HG02610 (cell line): ENCODE measurements at regions not wholly inside any gene's neighbourhood (a gene's known extent, or its start where the extent isn't known, plus 50 kb on each side); places are given as distances from the start of the nearest gene placed in this dataset.

Experiments
- ATAC-seq: cut with Tn5 transposase; IDR thresholded peaks from one replicate; pipeline ENCODE4 v1.9.1; 2021; ENCODE audit warnings: mild to moderate bottlenecking, moderate library complexity; ENCODE audit not compliant: unreplicated experiment

DNA sequence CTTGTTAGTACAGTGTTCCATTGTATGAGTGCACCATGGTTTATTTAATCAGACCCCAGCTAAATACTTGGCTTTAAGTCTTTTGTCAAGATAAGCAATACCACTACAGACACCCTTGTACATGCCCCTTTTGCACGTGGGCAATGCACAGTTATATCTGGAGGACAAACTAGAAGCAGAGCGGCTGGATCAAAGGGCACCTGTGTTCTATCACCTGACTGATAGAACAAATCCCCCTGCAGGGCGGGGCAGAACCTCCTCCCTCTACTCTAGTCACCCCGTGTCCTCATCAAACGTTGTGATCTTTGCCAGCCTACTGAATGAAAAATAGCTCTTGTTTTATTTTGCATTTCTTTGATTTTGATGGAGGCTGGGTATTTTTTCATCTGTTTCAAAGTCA is 314.9 kb downstream of the TLE3 start:
- no peak for ATAC-seq

DNA sequence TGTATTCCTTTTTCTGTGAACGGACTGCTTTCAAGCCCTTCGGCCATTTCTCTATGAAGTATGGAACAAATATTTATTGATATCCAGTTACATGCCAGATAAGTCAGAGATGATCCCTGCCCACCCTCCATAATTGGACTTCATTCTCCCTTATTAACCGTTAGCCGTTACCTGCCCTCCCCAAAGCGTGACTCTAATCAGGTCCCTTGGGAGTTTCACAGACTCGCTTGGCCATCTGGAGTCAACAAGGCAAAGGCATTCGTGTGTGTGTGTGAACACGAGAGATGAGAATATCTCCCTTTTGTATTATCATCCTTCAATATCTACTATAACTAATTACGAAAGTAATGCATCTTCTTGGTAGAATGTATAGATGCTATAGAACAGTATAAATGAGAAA is 314.5 kb downstream of the TLE3 start:
- no peak for ATAC-seq

DNA sequence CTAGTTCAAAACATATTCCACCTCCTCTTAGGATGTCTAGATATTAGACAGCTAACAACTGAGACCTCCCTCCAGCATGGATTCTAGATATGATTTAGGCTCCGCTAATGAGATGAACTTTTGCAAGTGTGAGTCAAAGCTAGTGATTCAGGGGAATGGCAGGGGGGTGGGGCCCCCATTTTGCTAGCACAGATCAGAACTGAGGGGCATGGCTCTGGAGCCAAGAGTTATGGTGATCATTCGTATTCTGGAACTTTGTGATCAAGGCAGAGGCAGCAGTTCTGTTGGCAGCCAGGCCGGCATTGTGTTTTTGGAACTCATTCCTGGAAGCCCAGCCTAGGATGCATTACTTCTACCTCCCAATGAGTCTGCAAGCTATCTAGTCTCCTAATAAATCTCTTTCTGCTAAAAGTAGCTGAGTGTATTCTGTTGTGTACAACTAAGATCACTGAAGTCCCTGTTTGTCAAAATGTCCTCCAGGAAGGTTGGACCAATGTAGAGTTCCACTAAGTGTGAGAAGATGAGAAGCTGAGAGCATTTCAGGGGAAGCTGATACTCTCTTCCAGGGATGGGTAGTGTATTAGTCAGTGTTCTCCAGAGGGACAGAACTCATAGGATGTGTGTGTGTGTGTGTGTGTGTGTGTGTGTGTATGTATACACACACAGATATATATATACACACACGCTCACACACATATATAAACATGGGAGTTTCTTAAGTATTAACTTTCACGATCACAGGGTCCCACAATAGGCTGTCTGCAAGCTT is 312.7 kb downstream of the TLE3 start:
- ATAC-seq = no peak

DNA sequence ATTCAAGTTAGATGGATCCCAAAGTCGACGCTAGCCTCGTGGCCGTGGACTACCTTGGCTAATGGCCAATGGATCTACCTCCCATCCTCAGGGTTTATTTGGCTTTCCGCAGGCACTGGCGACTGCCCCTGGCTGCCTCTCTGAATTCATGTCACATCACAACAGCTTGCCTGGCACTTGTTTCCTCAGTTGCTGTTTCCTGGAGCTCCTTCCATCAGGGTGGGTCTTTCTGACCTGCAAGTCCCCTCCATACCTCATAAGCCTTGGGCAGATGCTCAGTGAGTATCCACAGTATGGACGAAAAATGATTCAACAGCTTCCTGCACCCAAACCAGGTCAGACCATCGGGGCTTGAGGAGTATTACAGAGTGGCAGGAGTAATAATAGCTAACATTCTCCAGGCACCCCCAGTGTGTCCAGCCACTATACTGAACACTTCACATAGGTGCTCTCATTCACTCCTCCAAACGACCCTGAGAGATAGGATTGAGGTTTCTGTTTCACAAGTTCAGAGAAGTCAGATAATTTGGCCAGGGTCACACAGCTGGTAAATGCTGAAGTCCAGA is 311.5 kb downstream of the TLE3 start:
- ATAC-seq = no peak

DNA sequence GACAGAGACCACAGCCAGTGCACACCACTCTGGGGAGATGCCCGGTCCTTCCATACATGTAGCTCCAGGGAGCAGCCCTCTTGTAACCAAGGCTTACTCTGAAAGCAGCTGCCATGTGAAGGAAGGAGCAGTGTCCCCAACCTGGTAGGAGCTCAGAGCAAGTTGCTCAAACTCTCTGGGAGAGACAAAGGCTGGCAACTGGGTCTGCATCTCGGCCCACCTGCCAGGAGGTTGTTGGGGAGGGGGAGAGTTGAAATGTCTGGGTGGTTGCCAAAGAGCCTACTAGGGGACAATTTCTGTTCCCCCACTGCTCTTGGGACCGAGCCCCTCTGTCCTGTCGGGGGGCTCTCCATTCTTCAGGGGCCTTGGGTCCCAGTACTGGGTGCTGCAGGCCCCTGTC is 309.9 kb downstream of the TLE3 start:
- ATAC-seq = no peak

DNA sequence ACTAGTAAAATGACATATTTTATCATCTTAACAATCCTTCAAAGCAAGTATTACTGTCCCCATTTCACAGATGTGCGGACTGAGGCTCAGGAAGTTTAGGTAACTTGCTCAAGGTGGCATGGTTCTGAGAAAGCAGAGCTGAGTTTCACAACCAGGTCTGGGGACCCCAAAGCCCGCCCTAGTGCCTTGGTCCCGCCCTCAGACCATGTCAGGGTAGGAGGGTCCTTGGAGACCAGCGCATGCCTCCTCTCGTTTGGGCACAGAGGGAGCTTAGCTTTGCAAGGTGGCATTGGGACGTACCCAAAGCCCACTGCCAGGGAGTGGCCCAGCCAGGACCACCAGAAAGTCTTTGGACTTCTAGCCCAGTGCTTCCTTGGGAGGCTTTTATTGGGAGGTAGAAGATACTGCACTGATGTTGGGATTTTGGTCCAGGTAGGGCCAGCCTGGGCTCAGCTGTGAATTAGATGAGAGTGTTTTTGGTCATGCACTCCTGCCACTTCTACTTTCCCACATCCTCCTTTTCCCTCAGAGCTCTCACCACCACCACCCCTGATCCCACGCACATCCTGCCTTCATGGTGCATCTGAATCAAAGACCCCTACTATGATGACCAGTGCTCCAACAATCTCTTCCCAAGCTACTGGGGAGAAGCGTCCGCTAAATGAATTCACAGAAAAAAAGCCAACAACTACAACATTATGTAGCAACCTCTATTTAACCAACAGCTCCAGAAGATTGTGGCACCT is 307.9 kb downstream of the TLE3 start:
- ATAC-seq = no peak

DNA sequence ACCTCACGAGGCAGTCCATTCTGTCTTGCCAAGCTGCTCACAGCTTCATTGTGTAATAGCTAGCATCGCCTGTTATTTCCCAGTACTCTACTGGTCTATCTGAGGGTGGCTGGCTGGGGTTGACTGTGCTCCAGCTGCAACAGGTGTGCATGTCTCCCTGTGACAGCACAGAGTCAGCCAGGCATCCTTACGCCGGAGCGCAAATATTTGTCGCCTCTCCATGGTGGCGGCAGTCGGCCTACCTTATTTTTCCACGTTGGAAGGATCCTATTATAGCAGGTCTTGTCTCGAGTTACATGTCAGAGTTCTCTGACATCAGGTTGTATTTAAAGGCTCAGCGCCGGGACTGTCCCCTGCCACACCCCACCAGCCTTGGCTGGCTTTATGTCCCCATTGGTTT is 307.1 kb downstream of the TLE3 start:
- no peak for ATAC-seq

DNA sequence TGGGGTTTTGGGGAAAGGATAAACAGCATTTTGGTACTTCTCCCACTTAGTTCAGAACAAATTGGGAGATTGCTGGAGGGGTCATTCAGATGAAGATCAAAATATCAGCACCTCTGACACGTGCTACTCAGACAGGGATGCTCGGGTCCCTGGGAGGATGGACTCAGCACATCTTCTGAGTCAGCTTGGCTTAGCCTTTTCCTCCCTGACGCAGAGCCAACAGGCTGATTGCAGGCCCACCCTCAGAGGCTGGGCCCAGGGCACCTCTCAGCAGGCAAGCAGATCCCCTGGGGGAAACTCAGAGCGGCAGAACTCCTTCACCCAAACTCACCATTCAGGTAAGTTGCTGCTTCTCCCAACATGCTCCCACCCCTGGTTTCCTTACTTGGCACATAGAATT is 304.9 kb downstream of the TLE3 start:
- no peak for ATAC-seq

DNA sequence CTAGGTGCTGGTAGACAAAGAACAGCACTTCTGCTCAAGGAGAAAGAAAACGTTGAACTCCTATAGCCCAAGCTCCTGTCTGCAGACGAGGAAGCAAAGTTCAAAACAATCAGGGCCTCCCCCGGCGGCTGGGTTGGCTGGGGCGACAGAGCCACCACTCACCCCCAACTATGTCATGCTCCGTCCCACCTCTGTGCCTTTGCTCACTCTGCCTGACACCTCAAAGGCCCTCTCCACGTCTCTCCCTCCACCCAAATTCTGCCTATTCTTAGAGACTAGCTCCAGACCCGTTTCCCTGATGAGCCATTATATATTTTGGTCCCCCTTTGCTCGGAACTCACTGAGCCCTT is 304.3 kb downstream of the TLE3 start:
- ATAC-seq = no peak

DNA sequence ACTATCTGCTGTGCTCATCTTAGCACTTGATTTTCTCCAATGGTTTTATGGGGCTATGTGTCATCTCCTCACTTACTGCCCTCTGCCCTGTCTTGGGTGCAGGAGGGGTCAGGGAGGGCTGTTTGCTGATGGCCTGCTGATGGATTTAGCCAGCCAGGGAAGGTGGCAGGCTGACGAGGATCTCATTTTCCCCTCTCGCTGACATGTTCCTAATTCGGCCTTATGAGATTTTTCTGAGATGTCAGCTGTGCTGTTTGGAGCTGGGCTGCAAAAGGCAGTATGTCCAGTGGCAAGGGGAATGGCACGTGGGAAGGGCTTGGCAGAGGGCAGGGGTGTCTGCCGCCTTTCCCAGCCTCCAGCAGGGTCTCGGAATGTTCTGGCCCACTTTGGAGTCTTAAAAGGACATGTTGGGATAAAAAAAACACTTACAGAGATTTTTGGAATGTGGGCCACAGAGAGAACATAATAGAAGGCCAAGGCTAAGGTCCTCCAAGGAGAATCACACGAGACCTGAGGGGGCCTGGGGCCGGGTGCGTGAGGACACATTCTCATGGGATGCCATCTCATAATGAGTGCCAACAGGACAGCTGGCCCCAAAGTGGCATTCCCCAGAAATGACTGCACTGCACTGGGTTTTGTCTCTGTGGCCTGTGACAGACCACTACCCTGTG is 303.8 kb downstream of the TLE3 start:
- ATAC-seq = no peak

DNA sequence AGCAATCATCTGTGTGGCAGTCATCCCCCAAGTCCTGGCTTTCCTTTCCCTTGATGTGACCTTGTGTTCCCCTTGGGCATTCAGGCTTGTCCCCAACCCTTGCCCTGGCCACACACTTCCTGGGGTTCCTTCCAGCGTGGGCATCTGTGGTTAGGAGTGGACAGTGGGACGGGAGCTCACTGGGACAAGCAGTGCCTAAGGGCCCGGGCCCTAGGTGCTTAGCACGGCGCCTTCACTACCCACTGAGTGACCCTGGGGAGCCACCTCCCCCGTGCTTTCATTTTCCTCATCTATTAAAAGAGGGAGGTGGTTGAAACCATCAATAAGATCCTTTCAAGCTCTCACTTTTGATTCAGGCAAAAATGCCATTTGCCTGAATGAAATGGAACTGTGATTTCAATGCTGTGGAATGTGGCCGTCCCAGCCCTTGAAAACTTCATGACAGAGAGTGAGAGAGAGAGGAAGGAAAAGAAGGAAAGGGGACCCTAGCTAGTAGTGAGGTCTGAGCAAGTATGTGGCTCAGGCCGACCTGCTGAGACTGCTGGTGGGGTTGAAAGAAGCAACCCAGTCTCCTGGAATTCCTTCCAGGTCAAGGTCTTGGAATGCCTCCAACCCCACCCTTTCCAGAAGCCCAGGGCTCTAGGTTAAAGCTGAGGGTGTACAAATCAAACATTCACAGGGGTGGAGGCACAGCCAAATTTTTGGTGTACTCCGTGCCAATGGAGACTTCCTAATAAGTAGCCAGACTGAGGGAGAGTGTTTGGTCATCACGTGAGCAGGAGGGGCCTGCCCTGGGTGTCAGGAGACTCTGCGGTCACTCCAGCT is 302.9 kb downstream of the TLE3 start:
- ATAC-seq = no peak

DNA sequence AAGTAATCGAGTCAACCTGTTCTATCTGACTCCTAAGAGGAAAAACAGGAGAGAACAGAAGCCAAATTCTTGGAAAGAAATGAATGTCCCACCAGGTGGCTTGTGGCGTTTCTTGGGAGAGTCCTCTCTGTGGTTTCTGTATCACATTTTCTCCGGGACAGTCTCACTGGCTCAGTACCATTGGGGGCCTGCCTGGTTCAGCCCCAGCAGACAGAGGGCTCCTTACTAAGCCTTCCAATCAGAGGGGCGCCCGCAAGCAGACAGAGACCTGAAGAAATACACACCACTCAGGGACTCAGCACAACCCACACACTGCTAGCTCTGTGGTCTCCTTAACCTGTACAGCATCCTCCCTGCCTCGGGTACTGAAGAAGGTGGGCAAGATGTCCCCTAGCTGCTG is 302.1 kb downstream of the TLE3 start:
- ATAC-seq = no peak

DNA sequence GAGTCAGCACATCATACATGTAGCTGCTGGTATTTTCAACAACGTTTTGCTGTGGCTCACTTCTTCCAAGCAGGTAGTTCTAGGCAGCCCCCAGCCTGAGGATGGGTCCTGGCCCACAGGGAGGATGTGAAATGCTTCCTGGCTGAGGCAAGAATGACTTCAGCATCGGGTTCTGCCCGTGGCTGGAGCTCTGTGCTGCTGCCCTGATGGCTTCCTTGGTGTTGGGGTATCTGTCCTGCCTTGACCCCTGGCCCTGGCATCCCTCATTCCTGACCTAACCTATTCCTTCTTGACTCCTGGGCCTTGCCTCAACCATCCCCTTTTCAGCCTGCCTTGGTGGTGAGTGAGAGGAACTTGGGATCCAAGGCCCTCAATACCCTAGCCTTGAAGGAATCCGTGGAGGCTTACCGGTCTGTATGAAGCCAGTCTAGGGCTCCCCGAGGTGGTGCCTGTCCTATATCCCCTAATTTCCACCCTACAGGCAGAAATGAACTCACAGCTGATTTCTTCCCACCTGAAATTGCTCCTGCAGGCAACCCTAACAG is 300.6 kb downstream of the TLE3 start:
- no peak for ATAC-seq

DNA sequence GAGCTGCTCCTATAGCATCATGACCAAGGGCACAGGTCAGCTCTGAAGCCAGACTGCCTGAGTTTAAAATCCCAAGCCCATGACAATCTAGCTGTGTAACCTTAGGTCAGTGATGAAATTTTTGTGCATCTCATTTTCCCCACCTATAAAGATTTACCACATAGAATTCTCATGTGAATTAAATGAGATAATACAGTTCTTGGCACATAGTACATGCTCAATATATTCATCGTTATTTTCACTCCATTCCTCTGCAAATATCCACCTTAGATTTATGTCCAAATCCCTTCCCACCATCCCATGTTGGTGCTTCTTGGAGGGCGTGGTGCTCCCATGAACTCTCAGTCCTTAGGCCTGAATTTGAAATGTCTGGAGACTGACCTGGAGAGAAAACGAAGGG is 300.1 kb downstream of the TLE3 start:
- no peak for ATAC-seq

DNA sequence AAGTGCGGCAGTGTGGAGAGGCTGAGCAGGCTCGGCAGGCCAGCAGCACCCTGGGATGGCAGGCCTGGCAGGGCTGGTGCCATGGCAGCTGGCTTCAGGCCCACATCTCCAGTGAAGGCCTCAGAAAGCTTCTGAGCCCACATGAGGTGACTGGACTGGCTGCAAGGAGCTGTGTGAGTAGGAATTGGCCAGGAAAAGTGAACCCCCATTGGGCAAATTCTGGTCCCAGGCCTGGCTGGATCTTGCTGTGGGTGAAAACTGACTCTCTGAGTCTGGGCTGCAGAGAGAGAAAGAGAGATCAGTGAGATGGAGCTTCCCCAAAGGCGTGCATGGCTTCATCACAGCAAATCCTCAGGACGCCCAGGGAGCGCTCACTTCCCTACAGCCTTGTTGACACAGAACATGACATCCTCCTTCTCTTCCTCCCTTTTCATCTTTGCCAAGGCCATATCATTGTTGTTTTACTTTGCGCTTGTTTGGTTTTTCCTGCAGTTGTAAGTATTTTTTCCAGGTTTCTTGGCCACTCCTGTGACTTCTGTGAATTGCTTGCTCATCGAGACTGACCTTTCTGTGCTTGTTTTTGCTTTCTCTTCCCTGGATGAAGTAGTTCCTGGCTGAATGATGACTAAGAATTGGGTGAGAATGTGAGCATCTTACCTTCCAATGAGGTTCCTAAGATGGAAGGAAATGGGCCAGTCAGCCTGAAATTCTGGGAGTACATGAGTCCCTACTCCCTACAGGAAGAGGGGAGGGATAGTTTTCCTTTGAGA is 299.1 kb downstream of the TLE3 start:
- ATAC-seq = no peak

DNA sequence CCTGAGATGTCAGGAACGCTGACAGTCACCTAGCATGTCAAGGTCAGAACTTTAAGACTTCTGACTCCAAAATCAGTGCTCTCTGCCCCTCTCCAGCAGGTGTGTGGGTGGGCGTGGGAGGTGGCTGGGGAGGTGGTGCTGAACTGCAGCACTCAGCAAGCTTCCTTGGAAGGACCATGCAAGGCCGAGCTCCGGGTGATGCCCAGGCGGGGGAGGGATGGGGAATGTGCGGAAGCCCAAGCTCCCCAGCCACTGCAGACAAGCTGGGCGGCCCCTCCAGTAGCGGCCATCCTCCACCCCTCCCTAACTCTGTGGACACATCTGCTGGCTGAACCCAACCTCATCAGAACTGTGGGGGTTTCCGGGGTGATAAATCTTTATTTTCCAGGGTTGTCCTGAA is 296.6 kb downstream of the TLE3 start:
- no peak for ATAC-seq

DNA sequence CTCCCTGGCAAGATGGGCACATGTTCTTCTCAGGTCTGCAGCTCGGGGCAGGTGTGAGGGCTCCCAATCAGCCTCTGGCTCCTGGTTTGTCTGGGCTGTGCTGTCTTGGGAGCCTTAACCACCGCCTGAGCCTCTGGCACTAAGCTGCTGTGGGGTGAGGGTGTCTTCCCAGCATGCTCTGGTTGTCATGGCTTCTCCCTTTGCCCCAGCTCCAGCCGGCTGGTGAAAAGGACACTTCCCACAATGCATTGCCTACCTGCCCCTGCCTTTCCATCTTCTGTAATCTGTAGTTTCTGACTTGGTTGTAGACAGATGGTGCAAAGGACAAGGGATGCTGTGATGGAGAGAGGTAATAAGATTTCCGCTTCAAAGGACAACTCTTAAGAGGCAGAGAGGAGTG is 295.3 kb downstream of the TLE3 start:
- ATAC-seq = no peak

DNA sequence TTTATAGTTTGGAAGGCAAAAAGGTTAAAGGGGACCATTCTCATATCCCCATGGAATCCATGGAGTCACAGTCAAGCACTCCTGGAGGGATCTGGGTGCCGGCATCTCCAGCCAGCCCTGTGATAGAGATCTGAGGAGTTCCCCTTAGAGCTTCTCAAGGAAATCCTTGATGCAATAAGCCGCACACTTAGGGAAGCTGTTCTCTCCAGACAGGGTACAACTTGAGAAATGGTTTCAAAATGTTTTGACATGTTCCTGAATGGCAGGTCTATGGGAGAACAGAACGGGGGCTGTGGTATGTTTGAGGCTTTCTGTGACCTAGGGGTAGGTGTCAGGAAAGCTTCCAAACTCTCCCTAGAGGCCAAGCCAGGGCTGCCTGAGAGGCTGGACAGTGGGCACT is 292.9 kb downstream of the TLE3 start:
- no peak for ATAC-seq

DNA sequence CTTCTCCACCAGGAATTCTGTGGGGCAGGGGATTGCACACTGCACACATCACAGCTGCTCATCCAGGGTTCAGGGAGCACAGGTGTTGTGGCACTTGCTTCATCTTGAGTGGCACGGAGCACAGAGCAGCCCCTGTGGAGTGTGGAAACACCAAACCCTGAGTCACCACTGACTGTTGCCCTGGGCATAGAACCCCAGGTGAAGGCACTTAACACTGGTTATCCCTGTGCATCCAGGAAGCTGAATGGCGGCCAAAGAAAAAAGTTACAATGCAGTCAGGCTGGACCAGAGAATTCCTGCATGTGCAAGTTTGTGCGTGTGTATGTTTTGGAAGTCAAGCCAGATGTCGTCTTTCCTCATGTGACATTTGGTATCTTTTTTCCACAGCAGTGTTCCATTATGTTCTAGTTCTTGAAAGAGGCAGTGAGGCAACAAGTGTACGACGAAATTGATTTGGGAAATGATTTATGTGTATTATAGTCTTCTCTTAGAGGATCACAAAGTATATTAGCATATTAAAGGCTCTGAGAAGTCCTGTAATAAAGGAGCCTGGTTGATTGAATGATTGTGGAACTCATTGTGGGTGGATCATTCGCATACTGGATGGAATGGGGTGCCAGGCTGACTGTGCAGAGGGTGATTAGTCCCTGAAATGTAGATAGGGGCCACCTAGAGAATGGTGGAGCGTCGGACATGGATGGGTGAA is 292.3 kb downstream of the TLE3 start:
- ATAC-seq = no peak
